KMS-11 (cell line): ENCODE measurements at regions not wholly inside any gene's neighbourhood (a gene's known extent, or its start where the extent isn't known, plus 50 kb on each side); places are given as distances from the start of the nearest gene placed in this dataset.

Source experiments
- H2AFZ ChIP-seq: fragments of 200-600 bp; sonication (generic); 2 replicates; pipeline ENCODE4 v1.6.1; 2016; ENCODE audit warnings: antibody characterized with exemption, mixed run types, low read depth
- H3K27ac ChIP-seq: fragments of 200-600 bp; sonication (generic); 2 replicates; pipeline ENCODE4 v1.6.1; 2016; ENCODE audit warnings: mild to moderate bottlenecking, mixed run types
- H3K27me3 ChIP-seq: fragments of 200-600 bp; sonication (generic); 2 replicates; pipeline ENCODE4 v1.6.1; 2017; ENCODE audit warnings: mild to moderate bottlenecking, low read depth, mixed run types, moderate library complexity; ENCODE audit not compliant: insufficient read depth
- H3K36me3 ChIP-seq: fragments of 200-600 bp; sonication (generic); 2 replicates; pipeline ENCODE4 v1.6.1; 2017; ENCODE audit warnings: mild to moderate bottlenecking, mixed run types; ENCODE audit not compliant: insufficient read depth
- H3K4me1 ChIP-seq: fragments of 200-600 bp; sonication (generic); 2 replicates; pipeline ENCODE4 v1.6.1; 2016; ENCODE audit warnings: mild to moderate bottlenecking, low read depth, mixed run types; ENCODE audit not compliant: poor library complexity, severe bottlenecking
- H3K4me2 ChIP-seq: fragments of 200-600 bp; sonication (generic); 2 replicates; pipeline ENCODE4 v1.7.0; 2016; ENCODE audit warnings: mild to moderate bottlenecking, mixed run types
- H3K4me3 ChIP-seq: fragments of 200-600 bp; sonication (generic); IDR thresholded peaks from 2 replicates; pipeline ENCODE4 v1.6.1; 2017; ENCODE audit warnings: low read depth, low read length, mixed read lengths; ENCODE audit not compliant: insufficient read depth
- H3K79me2 ChIP-seq: fragments of 200-600 bp; sonication (generic); 2 replicates; pipeline ENCODE4 v1.6.1; 2016; ENCODE audit warnings: low read depth, mixed run types; ENCODE audit not compliant: insufficient read depth
- H3K9ac ChIP-seq: fragments of 200-600 bp; sonication (generic); 2 replicates; pipeline ENCODE4 v1.6.1; 2016; ENCODE audit warnings: mild to moderate bottlenecking, mixed run types
- H4K20me1 ChIP-seq: fragments of 200-600 bp; sonication (generic); 2 replicates; pipeline ENCODE4 v1.6.1; 2016; ENCODE audit warnings: mild to moderate bottlenecking, mixed run types; ENCODE audit not compliant: insufficient read depth
- TF ChIP-seq, protein P1 (sequence below): fragments of 200-600 bp; sonication (generic); conservative IDR thresholded peaks from 2 replicates; pipeline ENCODE4 v1.6.1; 2017; ENCODE audit warnings: low read depth, mild to moderate bottlenecking, antibody characterized with exemption, low read length, moderate library complexity, mixed read lengths

DNA sequence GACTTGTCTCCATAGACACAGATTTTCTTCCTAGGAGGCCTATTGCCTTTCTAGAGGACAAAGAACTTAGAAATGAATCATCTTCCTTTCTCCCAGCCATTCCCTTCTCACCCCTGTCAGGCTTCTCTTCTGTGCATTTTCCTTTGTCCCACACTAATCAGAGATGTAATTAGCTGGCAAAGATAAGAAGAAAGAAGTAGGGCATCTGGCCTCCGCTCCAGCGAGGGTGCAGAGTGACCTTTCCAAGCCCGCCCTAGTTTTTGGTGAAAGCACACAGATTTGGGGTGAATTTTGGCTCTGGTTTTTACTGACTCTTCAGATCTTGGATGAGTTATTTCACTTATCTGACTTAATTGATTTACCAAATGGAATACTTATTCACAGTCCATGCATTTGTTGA lies 626.5 kb downstream of the ZEB2 start:
- no peaks in the 10 kb centered on the region for H3K27me3 ChIP-seq
- H3K79me2 ChIP-seq = no peaks in the 10 kb centered on the region
- no peaks in the 10 kb centered on the region for H3K4me1 ChIP-seq
- H3K27ac ChIP-seq = no peak overlapping the region
- no peak overlapping the region for H3K9ac ChIP-seq
- no peak overlapping the region for H3K4me2 ChIP-seq
- H4K20me1 ChIP-seq = no peaks in the 10 kb centered on the region
- H3K36me3 ChIP-seq = no peaks in the 10 kb centered on the region
- H2AFZ ChIP-seq = no peak overlapping the region
- TF ChIP-seq, protein P1, sequence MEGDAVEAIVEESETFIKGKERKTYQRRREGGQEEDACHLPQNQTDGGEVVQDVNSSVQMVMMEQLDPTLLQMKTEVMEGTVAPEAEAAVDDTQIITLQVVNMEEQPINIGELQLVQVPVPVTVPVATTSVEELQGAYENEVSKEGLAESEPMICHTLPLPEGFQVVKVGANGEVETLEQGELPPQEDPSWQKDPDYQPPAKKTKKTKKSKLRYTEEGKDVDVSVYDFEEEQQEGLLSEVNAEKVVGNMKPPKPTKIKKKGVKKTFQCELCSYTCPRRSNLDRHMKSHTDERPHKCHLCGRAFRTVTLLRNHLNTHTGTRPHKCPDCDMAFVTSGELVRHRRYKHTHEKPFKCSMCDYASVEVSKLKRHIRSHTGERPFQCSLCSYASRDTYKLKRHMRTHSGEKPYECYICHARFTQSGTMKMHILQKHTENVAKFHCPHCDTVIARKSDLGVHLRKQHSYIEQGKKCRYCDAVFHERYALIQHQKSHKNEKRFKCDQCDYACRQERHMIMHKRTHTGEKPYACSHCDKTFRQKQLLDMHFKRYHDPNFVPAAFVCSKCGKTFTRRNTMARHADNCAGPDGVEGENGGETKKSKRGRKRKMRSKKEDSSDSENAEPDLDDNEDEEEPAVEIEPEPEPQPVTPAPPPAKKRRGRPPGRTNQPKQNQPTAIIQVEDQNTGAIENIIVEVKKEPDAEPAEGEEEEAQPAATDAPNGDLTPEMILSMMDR = no peak
- no peak overlapping the region for H3K4me3 ChIP-seq

DNA sequence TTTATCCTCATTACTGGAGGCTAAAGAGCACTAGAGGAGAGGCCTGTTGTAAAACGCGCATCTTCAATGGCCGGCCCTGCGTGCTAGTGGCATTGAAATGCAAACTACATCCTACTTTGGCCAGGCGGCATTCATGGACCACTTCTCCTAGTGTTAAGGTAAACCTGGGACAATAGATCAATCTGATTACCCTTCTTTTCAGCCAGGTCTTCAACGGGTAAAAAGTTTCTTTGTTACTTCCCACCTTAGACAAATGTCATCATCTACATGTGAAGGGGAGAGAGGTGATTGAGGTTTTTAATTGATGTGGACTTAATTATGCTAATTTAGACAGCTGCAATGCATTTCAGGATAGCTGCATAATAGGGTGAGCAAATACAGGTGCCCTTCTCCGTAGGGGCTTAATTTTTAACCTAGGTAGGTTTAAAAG lies 628.0 kb downstream of the ZEB2 start:
- H3K27ac ChIP-seq = no peak overlapping the region

DNA sequence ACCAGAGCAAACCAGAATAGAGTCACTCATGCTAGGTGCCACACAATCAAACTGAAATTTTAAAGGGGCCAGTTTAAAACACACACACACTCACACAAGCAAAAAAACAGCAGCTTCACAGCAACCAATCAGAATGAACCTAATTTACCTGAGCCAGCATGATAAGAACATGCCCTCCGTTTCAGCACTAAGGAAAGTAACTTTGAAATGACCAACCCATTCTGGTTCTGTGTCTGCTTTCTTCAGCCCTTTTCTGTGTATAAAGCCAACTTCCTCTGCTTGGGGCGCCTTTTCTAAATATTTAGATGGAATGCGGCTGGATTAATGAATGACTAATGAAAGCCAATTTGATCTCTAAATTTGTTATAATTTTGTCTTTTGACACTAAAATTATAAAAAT lies 629.1 kb downstream of the ZEB2 start:
- Histone ChIP-seq H3K4me3 (no peak overlapping the region), H3K4me2 (no peak overlapping the region), H3K9ac (no peak overlapping the region), H3K36me3 (no peaks in the 10 kb centered on the region), H4K20me1 (no peaks in the 10 kb centered on the region), H3K79me2 (no peaks in the 10 kb centered on the region), H3K27ac (no peak overlapping the region), H3K4me1 (no peaks in the 10 kb centered on the region), H3K27me3 (no peaks in the 10 kb centered on the region), H2AFZ (no peak overlapping the region)
- TF ChIP-seq, protein P1 = no peak

More for the DNA sequence above, 628.0 kb downstream of the ZEB2 start:
- Histone ChIP-seq H4K20me1 (no peaks in the 10 kb centered on the region), H3K4me3 (no peak overlapping the region), H2AFZ (no peak overlapping the region), H3K79me2 (no peaks in the 10 kb centered on the region), H3K36me3 (no peaks in the 10 kb centered on the region), H3K9ac (no peak overlapping the region), H3K27me3 (no peaks in the 10 kb centered on the region), H3K4me2 (no peak overlapping the region), H3K4me1 (no peaks in the 10 kb centered on the region)
- TF ChIP-seq, protein P1 = no peak

DNA sequence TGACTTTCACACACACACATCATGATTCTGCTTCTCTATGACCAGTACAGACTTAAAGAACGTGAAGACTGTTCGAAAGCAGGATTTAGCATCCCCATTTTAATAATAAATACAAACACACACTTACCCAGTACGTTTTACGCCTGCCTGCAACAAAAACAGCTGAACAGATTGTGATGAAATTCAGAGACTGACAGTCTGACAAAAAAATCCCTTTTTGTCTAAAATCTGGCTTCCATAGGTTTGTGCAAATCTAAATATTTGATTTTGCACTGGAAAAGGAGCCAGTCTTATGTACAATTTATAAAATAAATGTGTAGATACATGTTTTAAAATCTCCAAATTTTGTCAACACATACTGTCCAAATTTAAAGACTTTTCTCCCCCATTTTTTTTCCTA lies 630.7 kb downstream of the ZEB2 start:
- no peak overlapping the region for H2AFZ ChIP-seq
- TF ChIP-seq, protein P1 = no peak

More for the DNA sequence above, 630.7 kb downstream of the ZEB2 start:
- no peak overlapping the region for H3K4me2 ChIP-seq
- no peaks in the 10 kb centered on the region for H3K27me3 ChIP-seq
- H3K4me1 ChIP-seq = no peaks in the 10 kb centered on the region
- no peaks in the 10 kb centered on the region for H4K20me1 ChIP-seq
- no peak overlapping the region for H3K27ac ChIP-seq
- H3K36me3 ChIP-seq = no peaks in the 10 kb centered on the region
- no peak overlapping the region for H3K4me3 ChIP-seq
- no peak overlapping the region for H3K9ac ChIP-seq
- H3K79me2 ChIP-seq = no peaks in the 10 kb centered on the region
